ENCODE measurements at regions not wholly inside any gene's neighbourhood (a gene's known extent, or its start where the extent isn't known, plus 50 kb on each side); places are given as distances from the start of the nearest gene placed in this dataset.

DNA sequence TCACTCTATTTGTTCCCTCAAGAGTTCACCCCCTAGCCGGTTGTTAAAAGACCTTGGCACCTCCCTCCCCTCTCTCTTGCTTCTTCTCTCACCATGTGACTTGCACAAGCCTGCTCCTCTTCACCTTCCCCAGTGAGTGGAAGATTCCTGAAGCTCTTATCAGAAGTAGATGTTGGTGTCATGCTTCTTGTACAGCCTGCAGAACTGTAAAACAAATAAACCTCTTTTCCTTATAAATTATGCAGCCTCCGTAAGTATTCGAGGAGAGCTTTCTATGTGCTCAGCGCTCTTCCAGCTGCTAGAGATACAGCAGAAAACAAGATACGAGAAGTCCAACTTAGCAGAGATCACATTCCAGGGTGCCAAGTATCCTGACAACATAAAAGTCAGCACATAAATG lies 147.0 kb upstream of the RUNX1 start:
- TF ChIP-seq, protein P1, sequence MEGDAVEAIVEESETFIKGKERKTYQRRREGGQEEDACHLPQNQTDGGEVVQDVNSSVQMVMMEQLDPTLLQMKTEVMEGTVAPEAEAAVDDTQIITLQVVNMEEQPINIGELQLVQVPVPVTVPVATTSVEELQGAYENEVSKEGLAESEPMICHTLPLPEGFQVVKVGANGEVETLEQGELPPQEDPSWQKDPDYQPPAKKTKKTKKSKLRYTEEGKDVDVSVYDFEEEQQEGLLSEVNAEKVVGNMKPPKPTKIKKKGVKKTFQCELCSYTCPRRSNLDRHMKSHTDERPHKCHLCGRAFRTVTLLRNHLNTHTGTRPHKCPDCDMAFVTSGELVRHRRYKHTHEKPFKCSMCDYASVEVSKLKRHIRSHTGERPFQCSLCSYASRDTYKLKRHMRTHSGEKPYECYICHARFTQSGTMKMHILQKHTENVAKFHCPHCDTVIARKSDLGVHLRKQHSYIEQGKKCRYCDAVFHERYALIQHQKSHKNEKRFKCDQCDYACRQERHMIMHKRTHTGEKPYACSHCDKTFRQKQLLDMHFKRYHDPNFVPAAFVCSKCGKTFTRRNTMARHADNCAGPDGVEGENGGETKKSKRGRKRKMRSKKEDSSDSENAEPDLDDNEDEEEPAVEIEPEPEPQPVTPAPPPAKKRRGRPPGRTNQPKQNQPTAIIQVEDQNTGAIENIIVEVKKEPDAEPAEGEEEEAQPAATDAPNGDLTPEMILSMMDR (IDR thresholded peaks at IDR 0.05), result no peak
- no peak for TF ChIP-seq POLR2A (IDR thresholded peaks at IDR 0.05)

All from thyroid gland (tissue), 4 donors.